Dermis blood vessel endothelial cell (primary cell): ENCODE measurements at regions not wholly inside any gene's neighbourhood (a gene's known extent, or its start where the extent isn't known, plus 50 kb on each side); places are given as distances from the start of the nearest gene placed in this dataset.

Experiments
- DNase-seq: peaks from one replicate; pipeline ENCODE4 v3.0.0; 2010

DNA sequence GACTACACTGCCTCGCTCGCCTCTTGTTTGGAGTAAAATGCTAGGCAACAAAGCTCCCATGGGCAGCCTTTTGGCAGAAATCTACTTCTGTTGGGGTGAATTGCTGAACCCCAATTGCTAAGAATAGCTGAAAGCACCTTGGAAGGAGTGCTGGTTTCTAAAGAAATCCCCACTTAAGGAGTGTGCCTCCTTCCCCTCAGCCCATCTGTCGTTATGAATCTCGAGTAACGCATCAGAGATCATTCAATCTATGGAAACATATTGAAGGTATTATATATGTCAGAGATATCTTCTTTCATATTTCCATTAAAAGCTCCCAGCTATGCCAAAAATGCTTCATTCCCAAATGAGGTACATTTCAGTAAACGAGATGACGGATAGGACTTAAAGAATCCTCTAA lies 229.6 kb upstream of the BLID start:
- DNase-seq = no peak

DNA sequence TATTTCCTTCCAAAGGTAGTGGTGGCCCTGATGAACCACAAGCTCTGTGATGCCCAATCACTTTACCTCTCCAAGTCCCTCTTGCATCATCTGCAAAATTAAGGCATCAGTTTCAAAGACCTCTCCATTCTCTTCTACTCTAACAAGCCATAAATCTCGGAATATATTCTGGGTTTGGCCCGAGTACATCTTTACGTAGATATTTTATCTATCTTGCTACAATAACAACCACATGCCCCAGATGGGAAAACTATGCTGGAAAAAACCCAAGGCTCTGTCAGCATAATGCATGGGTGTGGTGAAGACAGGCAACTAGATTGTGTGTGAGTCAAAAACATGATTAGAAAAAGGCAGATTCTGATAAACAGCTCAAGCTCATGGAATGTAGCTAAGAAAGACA lies 228.2 kb upstream of the BLID start:
- DNase-seq = no peak

DNA sequence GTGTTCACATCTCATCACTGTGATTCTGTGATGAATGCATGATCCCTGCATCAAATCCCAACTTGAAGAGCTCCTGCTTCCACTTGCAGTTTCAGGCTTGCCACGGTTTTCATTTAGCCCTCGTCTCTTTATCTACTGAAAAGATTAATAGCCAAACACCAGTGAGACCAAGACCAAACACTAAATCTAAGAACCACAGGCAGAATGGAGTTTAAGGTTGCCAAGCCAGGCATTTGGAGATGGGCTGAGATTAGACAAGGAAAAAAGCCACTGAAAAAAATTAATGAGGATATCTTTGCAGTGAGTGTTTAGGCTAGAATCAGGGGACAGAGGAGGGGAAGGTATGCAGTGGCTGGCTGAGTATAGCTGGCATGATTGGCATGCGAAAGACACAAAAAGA lies 227.2 kb upstream of the BLID start:
- DNase-seq = no peak

DNA sequence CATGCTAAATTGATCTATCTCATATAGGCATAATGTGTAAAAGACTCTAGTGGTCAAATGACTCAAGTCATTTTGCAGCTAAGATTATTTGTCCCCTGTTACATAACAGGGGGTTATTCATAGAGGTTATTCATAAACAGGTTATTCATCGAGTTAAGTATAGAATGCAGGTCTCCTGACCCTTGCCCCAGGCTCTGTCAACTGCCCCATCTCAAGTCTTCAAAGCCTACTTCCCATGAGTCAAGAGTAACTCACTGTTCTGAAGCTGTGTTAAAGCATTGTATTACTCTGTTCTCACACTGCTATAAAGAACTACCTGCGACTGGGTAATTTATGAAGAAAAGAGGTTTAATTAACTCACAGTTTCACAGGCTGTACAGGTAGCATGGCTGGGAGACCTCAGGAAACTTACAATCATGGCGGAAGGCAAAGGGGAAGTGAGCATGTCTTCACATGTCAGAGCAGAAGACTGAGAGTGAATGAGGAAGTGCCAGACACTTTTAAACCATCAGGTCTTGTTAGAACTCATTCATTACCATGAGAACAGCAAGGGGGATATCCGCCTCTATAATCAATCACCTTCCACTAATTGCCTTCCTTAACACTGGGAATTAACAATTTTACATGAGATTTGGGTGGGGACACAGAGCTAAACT lies 226.2 kb upstream of the BLID start:
- DNase-seq = no peak

DNA sequence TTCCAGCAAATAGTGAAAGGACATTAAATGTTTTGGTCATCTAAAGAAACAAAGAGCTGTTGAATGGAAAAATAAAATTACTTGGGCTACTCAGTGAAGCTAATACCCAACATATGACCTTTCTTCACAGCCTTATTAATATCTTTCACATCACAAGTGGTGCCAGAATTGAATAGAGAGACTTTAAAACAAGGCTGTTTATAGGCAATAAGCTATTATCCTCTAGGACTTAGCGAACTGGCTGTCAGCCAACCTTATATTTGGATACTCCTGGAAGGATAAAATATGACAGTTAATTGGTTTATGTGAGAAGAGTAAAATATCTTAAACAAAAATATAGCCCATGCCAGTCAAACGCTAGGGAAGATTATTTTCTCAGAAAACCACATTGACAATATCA lies 225.5 kb upstream of the BLID start:
- no peak for DNase-seq

DNA sequence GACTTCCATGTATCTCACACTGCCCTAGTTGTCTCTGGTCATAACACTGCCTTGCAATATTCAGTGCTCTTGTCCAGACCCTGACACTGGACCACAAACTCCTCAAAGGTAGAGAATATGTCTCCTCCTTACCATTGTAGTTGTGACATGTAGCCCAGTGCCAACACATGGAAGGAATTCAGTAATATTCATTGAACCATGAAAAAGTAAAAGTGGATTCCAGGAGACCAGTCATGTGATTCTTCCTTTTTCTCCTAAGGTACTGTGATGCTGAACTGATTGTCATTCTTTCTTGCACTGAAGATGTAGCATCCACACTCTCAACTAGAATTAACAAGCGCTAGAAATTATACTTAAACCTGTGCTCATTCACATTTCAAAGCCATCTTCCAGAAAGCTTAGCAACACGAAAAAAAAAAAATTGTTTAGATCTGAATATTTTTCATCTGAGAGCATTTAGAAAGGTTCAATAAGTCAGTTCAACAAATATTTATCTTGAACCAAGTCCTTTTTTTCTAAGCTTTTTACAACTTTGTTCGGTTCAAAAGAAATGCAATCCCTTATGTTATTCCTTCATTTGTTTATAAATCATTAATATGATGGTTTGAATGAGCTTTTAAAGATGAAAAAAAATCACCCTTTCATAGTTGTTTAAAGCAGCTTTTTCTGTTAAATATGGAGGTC lies 224.7 kb upstream of the BLID start:
- no peak for DNase-seq

DNA sequence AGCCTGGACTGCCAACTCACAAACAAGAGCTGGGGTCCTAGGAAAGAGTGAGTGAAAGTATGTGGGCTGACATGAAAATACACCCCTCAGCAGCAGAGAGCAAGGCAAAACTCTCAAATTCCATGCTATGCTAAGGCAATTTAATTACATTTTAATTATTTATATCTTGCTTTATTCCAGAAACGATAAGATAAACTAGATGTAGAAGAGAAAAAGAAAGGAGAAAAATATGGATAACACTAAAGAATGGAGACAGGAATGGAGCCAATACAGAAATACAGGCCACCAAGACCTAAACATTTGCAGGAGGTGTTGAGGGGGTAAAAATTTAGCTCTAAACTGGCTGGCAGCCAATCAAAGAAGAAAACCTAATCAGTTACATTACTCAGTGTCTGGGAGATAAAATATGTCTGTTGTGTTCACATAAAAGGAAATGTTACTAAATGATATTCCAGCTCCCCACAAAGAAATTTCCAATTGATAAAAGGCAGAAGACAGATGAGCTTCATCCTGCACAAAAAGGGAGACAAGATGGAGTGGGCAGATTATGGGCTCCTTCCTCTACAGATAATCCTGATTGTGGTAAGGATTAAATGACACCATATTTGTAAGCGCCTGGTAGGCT lies 223.5 kb upstream of the BLID start:
- DNase-seq = no peak

DNA sequence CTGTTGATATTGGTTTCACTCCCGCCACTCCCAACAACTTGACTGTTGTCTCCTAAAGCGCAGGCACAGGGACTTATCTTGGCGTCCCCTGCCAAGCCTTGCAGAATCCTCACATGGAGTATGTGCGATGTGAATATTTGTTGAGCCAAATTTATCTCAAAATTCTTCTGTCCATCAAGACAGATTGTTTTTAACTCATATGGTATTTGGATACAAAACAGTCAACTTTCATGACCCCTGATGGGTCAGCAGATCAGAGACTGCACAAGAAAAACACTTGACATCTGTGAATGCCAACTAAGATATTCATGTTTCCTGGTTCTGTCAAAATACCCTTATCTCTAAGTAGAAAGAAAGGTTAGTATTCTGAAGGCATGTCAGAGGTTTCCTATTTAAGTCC lies 221.7 kb upstream of the BLID start:
- DNase-seq = no peak

DNA sequence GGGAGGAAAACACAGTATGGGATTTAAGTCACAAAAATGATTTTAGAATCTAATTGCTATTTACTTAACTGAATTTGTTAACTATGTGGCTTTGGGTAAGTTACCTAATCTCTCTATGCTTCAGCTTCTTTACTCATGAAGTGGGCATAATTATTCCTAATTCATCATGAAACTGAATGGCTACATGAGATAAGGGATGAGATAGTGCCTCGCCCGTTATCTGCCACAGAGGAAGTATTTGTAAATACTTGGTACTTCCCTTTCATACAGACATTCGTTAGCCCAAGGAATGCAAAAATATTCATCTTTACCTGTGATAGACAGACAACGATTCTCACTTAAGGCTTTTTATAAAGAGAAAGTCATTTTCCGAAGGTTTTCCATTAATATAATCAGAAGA lies 221.2 kb upstream of the BLID start:
- DNase-seq = no peak

DNA sequence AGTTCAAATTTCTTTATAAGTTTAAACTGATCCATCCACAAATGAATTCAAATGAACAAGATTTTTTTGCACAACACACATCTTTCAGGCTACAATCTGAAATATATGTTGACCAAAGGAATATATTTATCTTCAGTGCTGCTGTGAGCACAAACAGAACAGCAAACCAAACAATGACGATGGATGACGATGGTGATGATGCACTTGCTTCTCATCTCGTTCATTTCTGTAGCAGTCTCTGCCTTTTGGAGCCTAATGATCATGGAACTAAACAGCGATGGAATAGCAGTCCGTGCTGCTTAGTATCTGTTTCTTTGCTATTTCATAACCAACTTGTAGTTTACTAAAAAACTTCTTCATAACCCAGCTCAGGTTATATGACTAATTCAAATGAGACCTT lies 220.7 kb upstream of the BLID start:
- DNase-seq = no peak

DNA sequence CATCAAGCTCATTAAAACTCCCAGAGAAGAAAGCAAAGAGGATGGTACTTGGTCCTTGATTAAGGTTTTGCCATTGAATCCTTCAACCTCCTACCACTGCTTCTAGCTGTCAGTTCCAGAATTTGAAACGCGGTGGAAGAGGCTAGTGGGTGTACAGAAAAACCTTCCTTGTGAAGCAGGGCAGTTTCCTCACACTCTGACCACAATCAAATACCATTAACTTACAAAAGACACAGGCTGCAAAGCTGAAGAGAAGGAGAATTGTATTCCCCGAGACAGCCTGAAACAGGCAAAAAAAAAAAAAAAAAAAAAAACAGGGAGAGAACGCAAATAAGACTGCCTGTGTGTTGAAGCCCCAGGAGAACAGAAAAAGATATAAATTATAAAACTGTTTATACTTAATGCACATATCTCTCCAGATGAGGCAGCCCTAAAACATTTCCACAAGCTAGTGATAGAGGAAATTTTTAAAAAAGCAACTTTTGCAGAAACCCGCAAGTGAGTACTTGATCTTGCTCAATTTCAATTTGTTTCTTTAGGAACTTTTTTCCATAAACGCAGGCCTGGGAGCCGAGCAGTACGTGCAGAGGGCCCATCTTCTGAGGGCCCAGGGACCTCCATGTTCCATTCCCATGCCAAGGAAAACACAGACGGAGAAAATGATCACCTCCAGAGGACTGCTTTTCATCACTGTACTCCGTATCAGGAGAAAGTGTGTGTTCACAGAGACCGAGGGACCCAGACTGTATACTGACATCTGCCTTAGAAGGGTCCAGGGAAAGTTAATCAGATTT lies 218.7 kb upstream of the BLID start:
- no peak for DNase-seq

DNA sequence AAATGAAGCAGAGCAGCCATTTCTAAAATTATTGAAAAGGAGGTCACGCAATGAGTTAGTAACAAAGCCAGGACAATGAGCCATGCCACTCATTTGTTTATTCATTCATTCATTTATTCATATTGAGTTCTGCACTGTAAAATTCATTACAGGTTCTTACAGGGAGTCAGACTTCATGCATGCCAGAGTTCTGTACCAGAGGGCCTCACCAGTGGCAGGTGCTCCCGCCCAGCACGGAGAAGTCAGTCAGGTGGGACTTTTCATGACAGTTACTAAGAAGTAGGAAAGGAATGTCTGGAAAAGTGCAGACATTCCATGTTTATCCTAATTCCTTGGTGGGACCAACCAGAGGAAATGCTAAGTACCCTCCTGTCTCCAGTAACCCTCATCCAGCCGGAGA lies 217.5 kb upstream of the BLID start:
- DNase-seq = no peak

DNA sequence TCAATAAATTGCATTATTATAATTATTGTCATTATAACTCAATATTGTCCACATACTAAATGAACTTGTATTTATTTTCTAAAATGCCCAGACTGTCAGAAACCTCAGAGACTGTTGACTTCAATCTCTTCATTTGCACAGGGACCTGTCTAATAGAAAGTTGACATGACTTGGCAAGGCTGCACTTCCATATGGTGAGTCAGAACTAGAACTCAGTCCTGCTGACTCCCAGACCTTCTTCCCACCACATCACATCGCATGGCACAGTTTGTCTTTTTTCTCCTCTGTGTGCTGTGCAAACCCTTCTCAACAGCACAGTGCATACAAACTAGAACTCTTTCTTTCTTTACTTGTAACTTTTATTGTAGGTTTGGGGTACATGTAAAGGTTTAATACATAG lies 215.1 kb upstream of the BLID start:
- no peak for DNase-seq

DNA sequence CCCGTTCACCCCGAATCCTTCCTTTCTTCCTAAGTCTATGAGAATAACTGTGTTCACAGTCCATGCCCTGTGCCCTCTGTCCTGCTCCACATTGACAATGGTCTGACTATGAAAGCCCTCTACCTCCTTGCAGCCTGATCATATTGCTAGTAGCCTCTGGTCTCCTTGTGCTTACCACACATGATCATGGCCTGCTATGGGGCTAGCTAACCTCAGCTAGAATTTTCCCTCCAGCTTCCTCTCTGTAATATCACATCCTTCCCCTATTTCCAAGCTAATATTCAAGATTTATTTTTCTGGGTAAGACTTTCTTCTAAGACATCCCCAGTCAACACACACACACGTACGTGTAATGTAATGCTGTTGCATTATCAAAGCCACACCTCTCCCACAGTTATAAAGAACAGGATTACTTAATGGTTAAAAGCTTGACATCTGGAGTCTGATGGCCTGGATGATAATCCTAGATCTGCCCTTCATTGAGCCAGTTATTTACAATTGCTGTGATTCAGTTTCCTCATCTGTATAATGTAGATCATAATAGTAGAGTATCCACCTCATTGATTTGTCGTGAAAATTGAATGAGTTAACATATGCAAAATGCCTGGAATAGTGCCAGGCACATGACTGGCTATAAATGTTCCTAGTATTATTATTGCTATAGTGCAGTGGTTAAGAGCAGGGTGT lies 214.4 kb upstream of the BLID start:
- DNase-seq = no peak

DNA sequence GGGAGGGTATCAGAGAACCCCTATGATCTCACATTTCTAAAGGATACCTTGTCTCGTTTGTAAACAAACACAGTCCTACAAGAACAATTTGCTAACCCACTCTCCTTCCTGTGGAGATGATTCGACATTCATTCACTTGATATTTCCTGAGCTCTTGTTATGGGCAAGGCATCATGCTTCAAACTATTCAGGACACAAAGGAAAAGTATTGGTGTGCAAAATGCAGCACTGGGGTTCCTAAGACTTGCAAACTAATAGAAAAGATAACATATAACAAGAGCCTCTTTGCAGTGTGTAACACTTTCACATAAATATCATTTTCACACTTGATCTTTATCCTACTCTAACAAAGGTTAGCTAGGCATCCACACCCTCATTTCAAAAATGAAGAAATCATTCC lies 211.5 kb upstream of the BLID start:
- DNase-seq = no peak

DNA sequence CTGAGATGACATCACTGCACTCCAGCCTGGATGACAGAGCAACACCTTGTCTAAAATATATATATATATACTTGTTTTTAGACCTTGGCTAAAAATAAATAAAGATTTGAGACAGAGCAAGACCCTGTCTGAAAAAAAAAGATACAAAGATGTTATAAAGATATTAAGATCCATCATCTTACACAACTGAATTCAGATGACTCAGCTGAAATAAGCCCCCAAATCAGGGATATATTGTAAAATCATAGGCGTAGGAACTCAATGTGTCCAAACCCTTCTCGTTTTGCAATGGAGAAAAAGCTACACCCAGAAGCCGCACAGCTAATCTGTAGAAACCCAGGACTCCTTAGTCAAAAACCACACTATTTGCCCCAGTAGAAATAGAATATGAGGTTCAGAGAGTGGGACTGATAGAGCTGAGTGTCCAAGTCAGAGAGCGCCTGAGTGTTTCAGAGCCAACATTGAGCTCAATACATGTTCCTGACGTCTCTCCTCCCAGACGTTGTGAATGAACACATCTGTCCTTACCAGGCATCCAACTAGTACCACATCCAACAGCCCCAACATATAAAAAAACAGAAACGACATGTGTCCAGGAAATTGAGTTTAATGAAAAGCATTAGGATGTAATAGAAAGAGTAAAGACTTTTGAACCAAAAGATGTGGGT lies 207.9 kb upstream of the BLID start:
- DNase-seq = no peak

DNA sequence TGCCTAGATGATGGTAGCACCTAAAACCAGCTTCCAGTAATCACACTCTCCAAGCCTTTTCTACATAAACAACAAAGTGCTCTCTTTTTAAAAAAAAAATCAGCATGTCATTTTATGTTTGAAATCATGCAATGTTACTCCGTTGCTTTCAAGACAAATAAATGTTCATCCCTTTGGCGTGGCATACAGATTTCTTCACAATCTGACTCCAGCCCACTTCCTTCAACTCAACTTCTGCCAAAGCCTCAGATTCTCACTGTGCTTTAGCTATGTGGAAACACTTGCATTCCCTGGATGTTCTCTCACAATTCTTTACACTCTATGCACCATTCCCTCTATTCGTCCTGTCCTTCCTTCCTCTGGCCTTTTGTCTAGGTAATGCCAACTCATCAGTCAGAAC lies 206.3 kb upstream of the BLID start:
- DNase-seq = no peak

DNA sequence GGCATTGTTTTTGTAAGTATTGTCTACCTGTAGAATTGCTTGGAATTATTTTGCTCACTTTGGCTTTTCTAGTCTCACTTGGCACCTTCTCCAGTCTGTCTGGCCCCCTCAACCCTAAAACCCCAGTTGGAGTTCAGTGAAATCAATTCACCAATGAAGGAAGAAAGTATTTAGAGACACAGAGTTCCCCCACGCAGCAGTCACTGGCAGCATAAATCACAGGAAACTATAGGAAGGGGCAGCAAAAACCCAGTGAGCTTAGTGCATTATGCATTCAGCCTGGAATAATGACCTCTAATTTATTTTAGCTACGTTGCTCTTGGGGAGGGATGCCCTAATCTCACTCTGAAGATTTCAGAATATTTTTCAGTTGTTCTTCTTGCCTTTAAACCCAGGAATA lies 204.7 kb upstream of the BLID start:
- no peak for DNase-seq

DNA sequence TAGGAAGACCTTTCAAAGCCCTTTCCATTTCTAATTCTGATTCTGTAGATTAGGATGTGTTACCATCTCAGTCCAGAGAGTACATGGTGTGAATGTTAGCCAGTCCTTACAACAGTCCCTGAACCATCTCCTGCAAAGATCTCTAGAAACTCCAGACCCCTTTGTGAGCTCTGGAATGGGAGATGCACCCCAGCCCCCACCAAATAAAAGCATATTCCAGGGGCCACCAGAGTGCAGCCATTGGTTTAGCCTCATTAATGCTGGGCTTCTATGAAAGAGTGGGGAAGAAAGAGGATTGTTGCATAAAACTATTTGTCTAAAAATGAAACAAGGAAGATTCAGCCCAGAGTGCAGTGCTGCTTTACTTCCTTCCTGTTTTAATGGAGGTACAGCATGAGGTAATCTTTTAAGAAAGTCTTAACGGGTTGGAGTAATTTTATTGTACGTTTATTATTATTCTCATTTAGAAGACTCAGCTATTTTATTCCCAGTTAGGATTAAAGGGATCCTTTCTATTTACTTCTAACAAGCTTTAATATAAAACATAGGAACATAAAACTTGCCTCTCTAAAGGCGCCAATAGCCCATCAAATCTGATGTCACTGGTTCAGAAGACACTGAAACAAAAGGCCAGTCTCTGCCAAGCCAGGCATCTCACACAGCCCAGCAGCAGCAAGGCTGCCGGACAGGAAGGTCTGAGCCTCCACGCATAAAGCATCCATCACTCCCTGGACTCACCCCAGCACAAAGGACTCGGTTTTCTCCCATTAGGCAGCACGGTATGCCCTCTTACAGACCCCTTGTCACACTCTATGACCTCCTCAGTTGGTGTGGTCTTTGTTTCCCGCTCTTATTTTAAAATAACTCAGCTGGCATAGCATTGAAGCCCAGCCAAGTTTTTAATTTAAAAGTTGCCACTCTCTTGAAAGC lies 203.9 kb upstream of the BLID start:
- DNase-seq = no peak

DNA sequence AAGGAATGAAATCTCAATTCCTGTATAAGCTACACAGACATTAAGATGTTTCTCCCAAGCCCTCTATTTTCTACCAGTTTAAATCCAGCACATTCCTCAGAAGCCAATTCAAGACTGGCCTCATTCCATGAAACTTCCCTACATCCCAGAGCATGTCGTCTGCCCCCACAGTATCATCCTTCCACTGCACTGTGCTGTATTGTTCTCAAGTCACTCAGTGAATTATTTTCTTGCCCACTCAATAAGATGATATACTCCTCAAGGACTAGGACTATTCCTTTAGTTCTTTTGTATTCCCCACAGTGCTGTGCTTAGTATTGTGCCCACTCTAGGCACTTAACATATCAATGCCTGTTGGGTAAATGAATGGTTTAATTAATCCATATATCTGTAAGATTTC lies 203.1 kb upstream of the BLID start:
- DNase-seq = no peak

DNA sequence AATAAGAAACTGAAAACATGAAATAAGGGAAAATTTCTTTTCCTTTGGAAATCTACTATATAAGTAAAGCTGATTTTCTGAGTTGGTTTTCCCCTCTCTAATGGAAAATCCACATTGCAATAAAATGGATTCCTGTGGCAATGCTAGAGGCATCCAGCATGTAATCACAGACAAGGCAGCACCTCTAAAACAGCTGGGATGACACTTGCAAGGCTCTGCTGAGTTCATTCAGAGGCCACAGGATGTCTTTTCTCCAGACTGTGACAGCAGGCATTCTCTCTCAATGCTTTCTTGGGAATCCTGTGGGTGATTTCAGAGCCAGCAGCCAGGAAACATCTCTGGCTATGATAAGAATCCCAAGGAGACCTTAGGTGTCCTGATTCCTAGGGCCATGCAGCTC lies 201.3 kb upstream of the BLID start:
- no peak for DNase-seq
